ENCODE measurements at regions not wholly inside any gene's neighbourhood (a gene's known extent, or its start where the extent isn't known, plus 50 kb on each side); places are given as distances from the start of the nearest gene placed in this dataset.
"Not testable (repeated sequence)": the region's sequence is repeated elsewhere in the genome, so short reads cannot be mapped to it uniquely, and the experiment has no call there.

- no peak for DNase-seq
Observed at GRCh38 chr3:182414586-182414985, 378.7 kb upstream of the ATP11B start.

- DNase-seq: no peak
Observed at GRCh38 chr3:182420741-182421140, 372.6 kb upstream of the ATP11B start.

GRCh38 chr3:182424006-182424405, 369.3 kb upstream of the ATP11B start:
- no peak for DNase-seq

- DNase-seq: not testable (repeated sequence)
Observed at GRCh38 chr3:182425926-182426718, 367.2 kb upstream of the ATP11B start.

- DNase-seq: not testable (repeated sequence)
Observed at GRCh38 chr3:182431972-182432371, 361.3 kb upstream of the ATP11B start.

- DNase-seq: no peak
Observed at GRCh38 chr3:182435860-182436259, 357.4 kb upstream of the ATP11B start.

- DNase-seq: no peak
Observed at GRCh38 chr3:182436547-182436946, 356.8 kb upstream of the ATP11B start.

GRCh38 chr3:182438398-182438797, 354.9 kb upstream of the ATP11B start:
- no peak for DNase-seq

- no peak for DNase-seq
Observed at GRCh38 chr3:182440101-182440500, 353.2 kb upstream of the ATP11B start.

- DNase-seq: no peak
Observed at GRCh38 chr3:182445576-182445975, 347.7 kb upstream of the ATP11B start.

GRCh38 chr3:182450942-182451787, 342.1 kb upstream of the ATP11B start:
- no peak for DNase-seq

- no peak for DNase-seq
Observed at GRCh38 chr3:182451871-182452270, 341.4 kb upstream of the ATP11B start.

GRCh38 chr3:182455011-182455410, 338.3 kb upstream of the ATP11B start:
- DNase-seq: no peak

GRCh38 chr3:182460303-182460702, 333.0 kb upstream of the ATP11B start:
- no peak for DNase-seq

GRCh38 chr3:182462152-182462551, 331.2 kb upstream of the ATP11B start:
- DNase-seq: no peak

GRCh38 chr3:182464513-182465145, 328.7 kb upstream of the ATP11B start:
- no peak for DNase-seq

GRCh38 chr3:182465301-182466185, 327.8 kb upstream of the ATP11B start:
- DNase-seq: no peak

- DNase-seq: no peak
Observed at GRCh38 chr3:182469086-182469485, 324.2 kb upstream of the ATP11B start.

GRCh38 chr3:182470187-182470586, 323.1 kb upstream of the ATP11B start:
- no peak for DNase-seq

GRCh38 chr3:182473191-182473710, 320.1 kb upstream of the ATP11B start:
- no peak for DNase-seq

GRCh38 chr3:182478369-182478768, 314.9 kb upstream of the ATP11B start:
- DNase-seq: no peak

Measured in NCI-H1694 treated with DMSO at 0.1 percent for 48 hours (cell line).